ENCODE measurements at regions not wholly inside any gene's neighbourhood (a gene's known extent, or its start where the extent isn't known, plus 50 kb on each side); places are given as distances from the start of the nearest gene placed in this dataset.

- DNase-seq: no peak
- Histone ChIP-seq H3K36me3 (no peaks in the 10 kb centered on the region), H3K9me3 (no peaks in the 10 kb centered on the region), H3K27ac (no peak overlapping the region), H3K4me3 (no peak overlapping the region), H3K4me1 (no peaks in the 10 kb centered on the region), H3K27me3 (no peaks in the 10 kb centered on the region)
- no peak for TF ChIP-seq CTCF (IDR thresholded peaks at IDR 0.05)
- TF ChIP-seq POLR2A (IDR thresholded peaks at IDR 0.05): no peak
Measured at GRCh38 chr2:38497670-38498037, 105.1 kb downstream of the HNRNPLL start.

GRCh38 chr2:38496927-38497669 is 105.6 kb downstream of the HNRNPLL start:
- Histone ChIP-seq H3K9me3 (no peaks in the 10 kb centered on the region), H3K36me3 (no peaks in the 10 kb centered on the region), H3K27ac (no peak overlapping the region), H3K4me3 (no peak overlapping the region), H3K4me1 (no peaks in the 10 kb centered on the region), H3K27me3 (no peaks in the 10 kb centered on the region)
- DNase-seq: no peak
- TF ChIP-seq POLR2A (IDR thresholded peaks at IDR 0.05) (no peak), CTCF (IDR thresholded peaks at IDR 0.05) (no peak)

GRCh38 chr2:38495880-38496279 is 106.8 kb downstream of the HNRNPLL start:
- no peak for TF ChIP-seq CTCF (IDR thresholded peaks at IDR 0.05)
- no peak for TF ChIP-seq POLR2A (IDR thresholded peaks at IDR 0.05)
- no peaks in the 10 kb centered on the region for H3K4me1 ChIP-seq
- no peaks in the 10 kb centered on the region for H3K27me3 ChIP-seq
- H3K27ac ChIP-seq: no peak overlapping the region
- H3K4me3 ChIP-seq: no peak overlapping the region
- H3K9me3 ChIP-seq: no peaks in the 10 kb centered on the region
- H3K36me3 ChIP-seq: no peaks in the 10 kb centered on the region
- no peak for DNase-seq

GRCh38 chr2:38494394-38494793 is 108.3 kb downstream of the HNRNPLL start:
- Histone ChIP-seq H3K27ac (no peak overlapping the region), H3K27me3 (no peaks in the 10 kb centered on the region), H3K4me1 (no peaks in the 10 kb centered on the region), H3K36me3 (no peaks in the 10 kb centered on the region), H3K4me3 (no peak overlapping the region), H3K9me3 (no peaks in the 10 kb centered on the region)
- DNase-seq: no peak
- TF ChIP-seq CTCF (IDR thresholded peaks at IDR 0.05) (no peak), POLR2A (IDR thresholded peaks at IDR 0.05) (no peak)

GRCh38 chr2:38492042-38492615 is 110.6 kb downstream of the HNRNPLL start:
- DNase-seq: no peak
- no peak overlapping the region for H3K27ac ChIP-seq
- H3K9me3 ChIP-seq: no peaks in the 10 kb centered on the region
- no peaks in the 10 kb centered on the region for H3K36me3 ChIP-seq
- no peaks in the 10 kb centered on the region for H3K27me3 ChIP-seq
- H3K4me3 ChIP-seq: no peak overlapping the region
- H3K4me1 ChIP-seq: no peaks in the 10 kb centered on the region
- no peak for TF ChIP-seq POLR2A (IDR thresholded peaks at IDR 0.05)
- TF ChIP-seq CTCF (IDR thresholded peaks at IDR 0.05): no peak
